Stomach smooth muscle (tissue), 2 donors: ENCODE measurements at regions not wholly inside any gene's neighbourhood (a gene's known extent, or its start where the extent isn't known, plus 50 kb on each side); places are given as distances from the start of the nearest gene placed in this dataset.

Experiments
- H3K27ac ChIP-seq: one replicate; pipeline ENCODE4 v1.7.0; 2013; ENCODE audit warnings: mild to moderate bottlenecking, low read length, inconsistent platforms
- H3K27me3 ChIP-seq, 2 donors: one replicate each; pipeline ENCODE4 v1.7.0; 2013; ENCODE audit warnings: low read length in 2 of 2; ENCODE audit not compliant: insufficient read depth in 2 of 2, control insufficient read depth in 1 of 2
- H3K36me3 ChIP-seq, 2 donors: one replicate each; pipeline ENCODE4 v1.7.0; 2013; ENCODE audit warnings: low read length in 2 of 2; ENCODE audit not compliant: control insufficient read depth in 2 of 2, insufficient read depth in 2 of 2
- H3K4me1 ChIP-seq: one replicate; pipeline ENCODE4 v1.7.0; 2013; ENCODE audit warnings: low read length; ENCODE audit not compliant: control insufficient read depth, insufficient read depth
- H3K4me3 ChIP-seq, 2 donors: one replicate each; pipeline ENCODE4 v1.7.0; 2013; ENCODE audit warnings: low read length in 2 of 2
- H3K9ac ChIP-seq, 2 donors: one replicate each; pipeline ENCODE4 v1.7.0; 2013; ENCODE audit warnings: low read length in 2 of 2, mild to moderate bottlenecking in 1 of 2
- H3K9me3 ChIP-seq, 2 donors: one replicate each; pipeline ENCODE4 v1.7.0; 2013; ENCODE audit warnings: low read length in 2 of 2; ENCODE audit not compliant: control insufficient read depth in 2 of 2
- donor health status: healthy.
- donor health status: Pancreatic carcinoma.

GRCh38 chr4:179478608-179479007 is 2036.4 kb upstream of the AGA start:
- Histone ChIP-seq H3K4me1 (no peaks in the 10 kb centered on the region), H3K4me3 (no peak overlapping the region)

GRCh38 chr4:179485781-179486180 is 2043.5 kb upstream of the AGA start:
- Histone ChIP-seq H3K9ac (no peak overlapping the region), H3K27me3 (no peaks in the 10 kb centered on the region), H3K36me3 (no peaks in the 10 kb centered on the region), H3K4me1 (no peaks in the 10 kb centered on the region), H3K27ac (no peak overlapping the region), H3K4me3 (no peak overlapping the region), H3K9me3 (peaks cover 0 to 2% of the 10 kb centered on the region in 2 donors)

More at GRCh38 chr4:179478608-179479007, 2036.4 kb upstream of the AGA start:
- no peaks in the 10 kb centered on the region for H3K27me3 ChIP-seq
- no peak overlapping the region for H3K9ac ChIP-seq
- no peaks in the 10 kb centered on the region for H3K36me3 ChIP-seq
- peaks cover 2 to 8% of the 10 kb centered on the region in 2 donors for H3K9me3 ChIP-seq
- H3K27ac ChIP-seq: no peak overlapping the region

- no peak overlapping the region for H3K4me3 ChIP-seq
- peaks cover 0 to 2% of the 10 kb centered on the region in 2 donors for H3K9me3 ChIP-seq
- no peak overlapping the region for H3K27ac ChIP-seq
- H3K27me3 ChIP-seq: no peaks in the 10 kb centered on the region
- H3K36me3 ChIP-seq: no peaks in the 10 kb centered on the region
- no peak overlapping the region for H3K9ac ChIP-seq
- no peaks in the 10 kb centered on the region for H3K4me1 ChIP-seq
These were observed 2044.5 kb upstream of the AGA start for GRCh38 chr4:179486570-179487335.

GRCh38 chr4:179492260-179493080 is 2050.2 kb upstream of the AGA start:
- Histone ChIP-seq H3K4me1 (no peaks in the 10 kb centered on the region), H3K36me3 (no peaks in the 10 kb centered on the region), H3K27ac (no peak overlapping the region), H3K27me3 (no peaks in the 10 kb centered on the region), H3K9me3 (peaks cover 0 to 2% of the 10 kb centered on the region in 2 donors), H3K9ac (no peak overlapping the region), H3K4me3 (no peak overlapping the region)

GRCh38 chr4:179503976-179504375 is 2061.7 kb upstream of the AGA start:
- H3K27ac ChIP-seq: no peak overlapping the region
- no peak overlapping the region for H3K9ac ChIP-seq
- no peaks in the 10 kb centered on the region for H3K36me3 ChIP-seq
- H3K27me3 ChIP-seq: no peaks in the 10 kb centered on the region
- H3K4me1 ChIP-seq: no peaks in the 10 kb centered on the region
- H3K4me3 ChIP-seq: no peak overlapping the region
- H3K9me3 ChIP-seq: no peaks in the 10 kb centered on the region

- H3K4me1 ChIP-seq: no peaks in the 10 kb centered on the region
- no peaks in the 10 kb centered on the region for H3K27me3 ChIP-seq
- H3K36me3 ChIP-seq: no peaks in the 10 kb centered on the region
- H3K4me3 ChIP-seq: no peak overlapping the region
- H3K27ac ChIP-seq: no peak overlapping the region
- H3K9ac ChIP-seq: no peak overlapping the region
- H3K9me3 ChIP-seq: no peaks in the 10 kb centered on the region
These were observed 2067.3 kb upstream of the AGA start for GRCh38 chr4:179509489-179509888.

- Histone ChIP-seq H3K9me3 (no peaks in the 10 kb centered on the region), H3K27me3 (no peaks in the 10 kb centered on the region), H3K4me1 (no peaks in the 10 kb centered on the region), H3K4me3 (no peak overlapping the region), H3K36me3 (no peaks in the 10 kb centered on the region), H3K9ac (no peak overlapping the region), H3K27ac (no peak overlapping the region)
These were observed 2079.7 kb upstream of the AGA start for GRCh38 chr4:179521952-179522351.

GRCh38 chr4:179530958-179531357 is 2088.7 kb upstream of the AGA start:
- no peaks in the 10 kb centered on the region for H3K27me3 ChIP-seq
- H3K9ac ChIP-seq: no peak overlapping the region
- H3K4me1 ChIP-seq: no peaks in the 10 kb centered on the region
- no peaks in the 10 kb centered on the region for H3K36me3 ChIP-seq
- H3K9me3 ChIP-seq: no peaks in the 10 kb centered on the region
- H3K4me3 ChIP-seq: no peak overlapping the region
- no peak overlapping the region for H3K27ac ChIP-seq

- H3K27me3 ChIP-seq: no peaks in the 10 kb centered on the region
- H3K27ac ChIP-seq: no peak overlapping the region
- H3K36me3 ChIP-seq: no peaks in the 10 kb centered on the region
- H3K4me3 ChIP-seq: no peak overlapping the region
- H3K9ac ChIP-seq: no peak overlapping the region
- no peaks in the 10 kb centered on the region for H3K9me3 ChIP-seq
- H3K4me1 ChIP-seq: no peaks in the 10 kb centered on the region
These were observed 2094.5 kb upstream of the AGA start for GRCh38 chr4:179536694-179537093.

- Histone ChIP-seq H3K4me1 (no peaks in the 10 kb centered on the region), H3K4me3 (no peak overlapping the region), H3K27ac (no peak overlapping the region), H3K27me3 (no peaks in the 10 kb centered on the region), H3K9ac (no peak overlapping the region), H3K9me3 (no peaks in the 10 kb centered on the region), H3K36me3 (no peaks in the 10 kb centered on the region)
These were observed 2097.4 kb upstream of the AGA start for GRCh38 chr4:179539641-179540040.

GRCh38 chr4:179543771-179544170 is 2101.5 kb upstream of the AGA start:
- no peak overlapping the region for H3K9ac ChIP-seq
- H3K4me1 ChIP-seq: no peaks in the 10 kb centered on the region
- no peak overlapping the region for H3K27ac ChIP-seq
- no peaks in the 10 kb centered on the region for H3K36me3 ChIP-seq
- H3K4me3 ChIP-seq: no peak overlapping the region
- H3K27me3 ChIP-seq: no peaks in the 10 kb centered on the region
- no peaks in the 10 kb centered on the region for H3K9me3 ChIP-seq
